Effector memory CD8-positive, alpha-beta T cell (primary cell): ENCODE measurements at regions not wholly inside any gene's neighbourhood (a gene's known extent, or its start where the extent isn't known, plus 50 kb on each side); places are given as distances from the start of the nearest gene placed in this dataset.
"Not testable (repeated sequence)": the region's sequence is repeated elsewhere in the genome, so short reads cannot be mapped to it uniquely, and the experiment has no call there.

Source experiments
- ATAC-seq: fragments of 150-1000 bp; cut with Tn5 transposase; replicated peaks from 2 replicates; pipeline ENCODE4 v1.10.0; 2021; ENCODE audit warnings: mild to moderate bottlenecking, moderate library complexity
- DNase-seq, 3 experiments: peaks; one replicate each; pipeline ENCODE4 v3.0.0; 2021
- H3K27ac Mint-ChIP-seq, 2 donors: one replicate each; pipeline ENCODE4 v1.8.0; 2022; ENCODE audit warnings: mild to moderate bottlenecking in 2 of 2, mixed read lengths in 2 of 2, moderate library complexity in 2 of 2
- H3K27me3 Mint-ChIP-seq, 2 donors: one replicate each; pipeline ENCODE4 v1.8.0; 2022; ENCODE audit warnings: mixed read lengths in 2 of 2
- H3K36me3 Mint-ChIP-seq: one replicate; pipeline ENCODE4 v1.8.0; 2022; ENCODE audit warnings: mild to moderate bottlenecking, moderate library complexity, mixed read lengths; ENCODE audit not compliant: insufficient read depth
- H3K4me1 Mint-ChIP-seq, 2 donors: one replicate each; pipeline ENCODE4 v1.8.0; 2022; ENCODE audit warnings: low read depth in 2 of 2, mixed read lengths in 2 of 2
- H3K4me3 Mint-ChIP-seq, 2 donors: one replicate each; pipeline ENCODE4 v1.8.0; 2022; ENCODE audit warnings: mild to moderate bottlenecking in 2 of 2, mixed read lengths in 2 of 2, moderate library complexity in 2 of 2
- H3K9me3 Mint-ChIP-seq, 2 donors: one replicate each; pipeline ENCODE4 v1.8.0; 2022; ENCODE audit warnings: mixed read lengths in 2 of 2

- H3K36me3 Mint-ChIP-seq: no peaks in the 10 kb centered on the region
- H3K4me1 Mint-ChIP-seq: no peaks in the 10 kb centered on the region
- H3K27ac Mint-ChIP-seq: no peak overlapping the region
- no peak overlapping the region for H3K4me3 Mint-ChIP-seq
- peaks cover 8 to 23% of the 10 kb centered on the region in 2 donors for H3K9me3 Mint-ChIP-seq
- no peak for DNase-seq
- no peaks in the 10 kb centered on the region for H3K27me3 Mint-ChIP-seq
- no peak for ATAC-seq
Observed at GRCh38 chr17:53765609-53766008, 57.1 kb upstream of the KIF2B start.

GRCh38 chr17:53765129-53765528, 57.6 kb upstream of the KIF2B start:
- no peak overlapping the region for H3K4me3 Mint-ChIP-seq
- H3K9me3 Mint-ChIP-seq: peaks cover 8 to 23% of the 10 kb centered on the region in 2 donors
- no peaks in the 10 kb centered on the region for H3K4me1 Mint-ChIP-seq
- DNase-seq (no peak), ATAC-seq (no peak)
- no peaks in the 10 kb centered on the region for H3K27me3 Mint-ChIP-seq
- no peaks in the 10 kb centered on the region for H3K36me3 Mint-ChIP-seq
- no peak overlapping the region for H3K27ac Mint-ChIP-seq

- ATAC-seq: no peak
- no peaks in the 10 kb centered on the region for H3K4me1 Mint-ChIP-seq
- no peaks in the 10 kb centered on the region for H3K9me3 Mint-ChIP-seq
- no peaks in the 10 kb centered on the region for H3K36me3 Mint-ChIP-seq
- H3K27ac Mint-ChIP-seq: no peak overlapping the region
- no peaks in the 10 kb centered on the region for H3K27me3 Mint-ChIP-seq
- no peak for DNase-seq
- no peak overlapping the region for H3K4me3 Mint-ChIP-seq
Observed at GRCh38 chr17:53757559-53757958, 65.2 kb upstream of the KIF2B start.

GRCh38 chr17:53757116-53757515, 65.6 kb upstream of the KIF2B start:
- not testable (repeated sequence) for ATAC-seq, H3K9me3 Mint-ChIP-seq, H3K27me3 Mint-ChIP-seq, H3K27ac Mint-ChIP-seq, H3K4me1 Mint-ChIP-seq, H3K36me3 Mint-ChIP-seq, H3K4me3 Mint-ChIP-seq, DNase-seq

GRCh38 chr17:53749178-53749577, 73.5 kb upstream of the KIF2B start:
- Mint-ChIP-seq H3K36me3 (no peaks in the 10 kb centered on the region), H3K27ac (no peak overlapping the region), H3K27me3 (no peaks in the 10 kb centered on the region), H3K9me3 (peaks cover 1 to 4% of the 10 kb centered on the region in 2 donors), H3K4me3 (no peak overlapping the region), H3K4me1 (no peaks in the 10 kb centered on the region)
- DNase-seq: no peak
- no peak for ATAC-seq

- not testable (repeated sequence) for H3K36me3 Mint-ChIP-seq, H3K27ac Mint-ChIP-seq, DNase-seq, ATAC-seq, H3K4me3 Mint-ChIP-seq, H3K9me3 Mint-ChIP-seq, H3K4me1 Mint-ChIP-seq, H3K27me3 Mint-ChIP-seq
Observed at GRCh38 chr17:53748159-53748820, 74.4 kb upstream of the KIF2B start.

GRCh38 chr17:53740312-53740711, 82.4 kb upstream of the KIF2B start:
- no peaks in the 10 kb centered on the region for H3K4me1 Mint-ChIP-seq
- no peaks in the 10 kb centered on the region for H3K27me3 Mint-ChIP-seq
- DNase-seq: no peak
- ATAC-seq: no peak
- H3K27ac Mint-ChIP-seq: no peak overlapping the region
- no peak overlapping the region for H3K4me3 Mint-ChIP-seq
- H3K36me3 Mint-ChIP-seq: no peaks in the 10 kb centered on the region
- H3K9me3 Mint-ChIP-seq: peaks cover 7 to 21% of the 10 kb centered on the region in 2 donors

GRCh38 chr17:53736516-53737240, 86.0 kb upstream of the KIF2B start:
- ATAC-seq (no peak), DNase-seq (no peak)
- H3K4me3 Mint-ChIP-seq: no peak overlapping the region
- H3K27me3 Mint-ChIP-seq: no peaks in the 10 kb centered on the region
- no peaks in the 10 kb centered on the region for H3K36me3 Mint-ChIP-seq
- H3K4me1 Mint-ChIP-seq: no peaks in the 10 kb centered on the region
- no peak overlapping the region for H3K27ac Mint-ChIP-seq
- peaks cover 5 to 21% of the 10 kb centered on the region in 2 donors for H3K9me3 Mint-ChIP-seq

GRCh38 chr17:53724726-53725125, 98.0 kb upstream of the KIF2B start:
- no peaks in the 10 kb centered on the region for H3K36me3 Mint-ChIP-seq
- no peak for ATAC-seq
- no peak for DNase-seq
- no peaks in the 10 kb centered on the region for H3K27me3 Mint-ChIP-seq
- H3K9me3 Mint-ChIP-seq: peaks cover 3 to 14% of the 10 kb centered on the region in 2 donors
- no peak overlapping the region for H3K27ac Mint-ChIP-seq
- H3K4me1 Mint-ChIP-seq: no peaks in the 10 kb centered on the region
- H3K4me3 Mint-ChIP-seq: no peak overlapping the region

GRCh38 chr17:53722407-53722806, 100.3 kb upstream of the KIF2B start:
- ATAC-seq (no peak), DNase-seq (no peak)
- Mint-ChIP-seq H3K27ac (no peak overlapping the region), H3K27me3 (no peaks in the 10 kb centered on the region), H3K4me1 (no peaks in the 10 kb centered on the region), H3K9me3 (peaks cover 0 to 1% of the 10 kb centered on the region in 2 donors), H3K4me3 (no peak overlapping the region), H3K36me3 (no peaks in the 10 kb centered on the region)

GRCh38 chr17:53721101-53721500, 101.6 kb upstream of the KIF2B start:
- no peaks in the 10 kb centered on the region for H3K36me3 Mint-ChIP-seq

GRCh38 chr17:53719229-53719628, 103.5 kb upstream of the KIF2B start:
- no peaks in the 10 kb centered on the region for H3K36me3 Mint-ChIP-seq
- H3K4me3 Mint-ChIP-seq: no peak overlapping the region
- no peak for DNase-seq

More at GRCh38 chr17:53721101-53721500, 101.6 kb upstream of the KIF2B start:
- Mint-ChIP-seq H3K4me1 (no peaks in the 10 kb centered on the region), H3K27me3 (no peaks in the 10 kb centered on the region), H3K4me3 (no peak overlapping the region), H3K9me3 (peaks cover 0 to 1% of the 10 kb centered on the region in 2 donors), H3K27ac (no peak overlapping the region)
- no peak for DNase-seq
- no peak for ATAC-seq

GRCh38 chr17:53707566-53707965, 115.2 kb upstream of the KIF2B start:
- ATAC-seq: no peak
- no peak overlapping the region for H3K27ac Mint-ChIP-seq
- H3K36me3 Mint-ChIP-seq: peaks cover 6% of the 10 kb centered on the region
- peaks cover 19 to 33% of the 10 kb centered on the region in 2 donors for H3K9me3 Mint-ChIP-seq
- no peaks in the 10 kb centered on the region for H3K4me1 Mint-ChIP-seq
- DNase-seq: no peak
- no peak overlapping the region for H3K4me3 Mint-ChIP-seq
- H3K27me3 Mint-ChIP-seq: no peaks in the 10 kb centered on the region

More at GRCh38 chr17:53719229-53719628, 103.5 kb upstream of the KIF2B start:
- Mint-ChIP-seq H3K4me1 (no peaks in the 10 kb centered on the region), H3K9me3 (peaks cover 0 to 1% of the 10 kb centered on the region in 2 donors), H3K27ac (no peak overlapping the region), H3K27me3 (no peaks in the 10 kb centered on the region)
- no peak for ATAC-seq

GRCh38 chr17:53696286-53696685, 126.4 kb upstream of the KIF2B start:
- no peaks in the 10 kb centered on the region for H3K4me1 Mint-ChIP-seq
- H3K27me3 Mint-ChIP-seq: no peaks in the 10 kb centered on the region
- no peak for ATAC-seq

More at GRCh38 chr17:53696286-53696685, 126.4 kb upstream of the KIF2B start:
- DNase-seq: no peak
- peaks cover 8 to 11% of the 10 kb centered on the region in 2 donors for H3K9me3 Mint-ChIP-seq
- no peaks in the 10 kb centered on the region for H3K36me3 Mint-ChIP-seq
- H3K27ac Mint-ChIP-seq: no peak overlapping the region
- no peak overlapping the region for H3K4me3 Mint-ChIP-seq
